GM12878 (cell line): ENCODE measurements at regions not wholly inside any gene's neighbourhood (a gene's known extent, or its start where the extent isn't known, plus 50 kb on each side); places are given as distances from the start of the nearest gene placed in this dataset.

Source experiments
- POLR2AphosphoS5 ChIP-seq: IDR thresholded peaks from 2 replicates; pipeline ENCODE4 v1.6.1; 2011; ENCODE audit warnings: mild to moderate bottlenecking, low read length, inconsistent platforms
- SPI1 ChIP-seq: IDR thresholded peaks from 2 replicates; pipeline ENCODE4 v1.6.1; 2011; ENCODE audit warnings: low read depth, mild to moderate bottlenecking, low read length, moderate library complexity, borderline replicate concordance; ENCODE audit not compliant: insufficient read depth
- ZBTB33 ChIP-seq: fragments of 450-650 bp; IDR thresholded peaks from 2 replicates; pipeline ENCODE4 v1.6.1; 2017; ENCODE audit warnings: mild to moderate bottlenecking

- TF ChIP-seq POLR2AphosphoS5 (no peak), ZBTB33 (no peak), SPI1 (peak; percentile 96)
These were observed 513.5 kb downstream of the CMPK2 start for GRCh38 chr2:6352247-6352646.
